Panc1 (cell line): ENCODE measurements at regions not wholly inside any gene's neighbourhood (a gene's known extent, or its start where the extent isn't known, plus 50 kb on each side); places are given as distances from the start of the nearest gene placed in this dataset.

Source experiments
- ATAC-seq: fragments of 200-7000 bp; cut with Tn5 transposase; 2 replicates; pipeline ENCODE4 v1.9.1; 2020; ENCODE audit warnings: mild to moderate bottlenecking, moderate library complexity
- BruUV-seq: library from RNA; stranded (reverse); fragments of 400-500 nt; replicated peaks from 2 replicates; lab custom pipeline; 2021; lab: Mats Ljungman, UMichigan
- CTCF ChIA-PET: fragments of 300-600 bp; sonication (Branson Sonifier 250); formaldehyde crosslinking; loops from one replicate; lab custom pipeline; 2022; ENCODE audit warnings: antibody characterized with exemption; lab: Charles Lee
- POLR2A ChIA-PET: fragments of 300-600 bp; sonication (Branson Sonifier 250); formaldehyde crosslinking; loops from one replicate; lab custom pipeline; 2022; ENCODE audit warnings: antibody characterized with exemption; lab: Charles Lee
- DNase-seq: peaks from one replicate; pipeline ENCODE4 v3.0.0-alpha.2; 2010; ENCODE audit warnings: low read depth, low spot score
- H3K27ac ChIP-seq: 2 replicates; pipeline ENCODE4 v1.5.1; 2011; ENCODE audit warnings: mild to moderate bottlenecking, low read length, inconsistent platforms
- H3K27me3 ChIP-seq: fragments of 200-500 bp; sonication (Bioruptor generic); 2 replicates; pipeline ENCODE4 v1.6.0; 2014; ENCODE audit warnings: low read length, inconsistent platforms; ENCODE audit not compliant: control insufficient read depth, insufficient read depth
- H3K36me3 ChIP-seq: fragments of 200-500 bp; sonication (Bioruptor generic); 2 replicates; pipeline ENCODE4 v1.5.1; 2014; ENCODE audit warnings: inconsistent platforms, mild to moderate bottlenecking, low read length, moderate library complexity; ENCODE audit not compliant: control insufficient read depth, insufficient read depth
- H3K4me1 ChIP-seq: 2 replicates; pipeline ENCODE4 v1.5.1; 2011; ENCODE audit warnings: inconsistent platforms, mild to moderate bottlenecking, low read length, moderate library complexity; ENCODE audit not compliant: control insufficient read depth, insufficient read depth
- H3K4me3 ChIP-seq, 2 experiments: 2 replicates each; pipeline ENCODE4 v1.5.1; 2011 to 2012; ENCODE audit warnings: low read depth in 2 of 2, low read length in 2 of 2, mild to moderate bottlenecking in 2 of 2, inconsistent platforms in 1 of 2, moderate library complexity in 1 of 2
- H3K9me3 ChIP-seq: fragments of 200-500 bp; sonication (Bioruptor generic); 2 replicates; pipeline ENCODE4 v1.5.1; 2014; ENCODE audit warnings: low read depth, mild to moderate bottlenecking, inconsistent platforms, low read length, moderate library complexity; ENCODE audit not compliant: control insufficient read depth, insufficient read depth
- CTCF ChIP-seq: fragments of 450-650 bp; IDR thresholded peaks from 2 replicates; pipeline ENCODE4 v1.5.1; 2017; ENCODE audit warnings: mild to moderate bottlenecking
- POLR2AphosphoS5 ChIP-seq: IDR thresholded peaks from 2 replicates; pipeline ENCODE4 v1.6.1; 2012; ENCODE audit warnings: mild to moderate bottlenecking, low read depth, low read length, moderate library complexity
- REST ChIP-seq, 2 experiments: IDR thresholded peaks; 2 replicates each; pipeline ENCODE4 v1.6.1; 2011 to 2012; ENCODE audit warnings: low read depth in 2 of 2, control low read depth in 1 of 2, low read length in 1 of 2, mild to moderate bottlenecking in 1 of 2, moderate library complexity in 1 of 2; ENCODE audit not compliant: insufficient read depth in 1 of 2
- SIN3A ChIP-seq: IDR thresholded peaks from 2 replicates; pipeline ENCODE4 v1.6.1; 2012; ENCODE audit warnings: low read depth, mild to moderate bottlenecking, low read length, moderate library complexity, borderline replicate concordance; ENCODE audit not compliant: insufficient read depth
- TCF7L2 ChIP-seq: IDR thresholded peaks from 2 replicates; pipeline ENCODE4 v1.6.1; 2011; ENCODE audit warnings: mild to moderate bottlenecking, low read depth, low read length, inconsistent platforms
- in situ Hi-C: cut with HindIII; loops from 2 replicates; pipeline ENCODE4 v1.10.0; 2016; ENCODE audit warnings: low sequenced_read_pairs, low pct_unique_long_range_greater_than_20kb
- intact Hi-C: fragments of 100-400 bp; cut with micrococcal nuclease; formaldehyde crosslinking; loops from one replicate; pipeline ENCODE4 v1.10.0; 2022; ENCODE audit not compliant: unreplicated experiment

GRCh38 chr3:127036209-127037020 is 53.5 kb downstream of the PLXNA1 start:
- no peaks in the 10 kb centered on the region for H3K9me3 ChIP-seq
- intact Hi-C loops: no loop called here
- ChIA-PET CTCF (no interaction called here), POLR2A (no interaction called here)
- in situ Hi-C loops: no loop called here
- no peak overlapping the region for H3K4me3 ChIP-seq
- ATAC-seq (0 out of 2 replicates have a peak, but pooled peaks have one; percentile 7), DNase-seq (no peak)
- H3K27me3 ChIP-seq: no peaks in the 10 kb centered on the region
- TF ChIP-seq POLR2AphosphoS5 (no peak), TCF7L2 (no peak), CTCF (no peak), REST (IDR thresholded peaks at IDR 0.05; ENCODE audit: insufficient read depth in 1 of 2, low read depth in 2 of 2, low read length in 1 of 2) (0 out of 4 replicates have a peak, but pooled peaks of 1 of the 2 experiments have one; percentile 12)
- no TSS peak for BruUV-seq
- no peaks in the 10 kb centered on the region for H3K4me1 ChIP-seq
- no peaks in the 10 kb centered on the region for H3K36me3 ChIP-seq
- H3K27ac ChIP-seq: no peak overlapping the region

GRCh38 chr3:127037021-127037400 is 54.1 kb downstream of the PLXNA1 start:
- Histone ChIP-seq H3K4me1 (no peaks in the 10 kb centered on the region), H3K27me3 (no peaks in the 10 kb centered on the region), H3K4me3 (no peak overlapping the region), H3K27ac (no peak overlapping the region), H3K36me3 (no peaks in the 10 kb centered on the region), H3K9me3 (no peaks in the 10 kb centered on the region)
- intact Hi-C loops (no loop called here), in situ Hi-C loops (no loop called here)
- ChIA-PET CTCF (no interaction called here), POLR2A (no interaction called here)
- no peak for TF ChIP-seq SIN3A
- no peak for TF ChIP-seq TCF7L2
- TF ChIP-seq POLR2AphosphoS5: no peak
- TF ChIP-seq CTCF: no peak
- TF ChIP-seq REST (IDR thresholded peaks at IDR 0.05; ENCODE audit: insufficient read depth in 1 of 2, low read depth in 2 of 2, low read length in 1 of 2): no peak
- ATAC-seq (no peak), DNase-seq (no peak)
- no TSS peak for BruUV-seq
